Liver (tissue), 3 donors: ENCODE measurements at regions not wholly inside any gene's neighbourhood (a gene's known extent, or its start where the extent isn't known, plus 50 kb on each side); places are given as distances from the start of the nearest gene placed in this dataset.

Experiments
- CTCF ChIP-seq: fragments of 150-350 bp; IDR thresholded peaks from 2 replicates; pipeline ENCODE4 v1.5.1; 2017; ENCODE audit warnings: improper control_type of control experiment, low read depth, low read length; ENCODE audit not compliant: missing input control
- FOXA2 ChIP-seq: IDR thresholded peaks from 2 replicates; pipeline ENCODE4 v1.6.1; 2016; ENCODE audit warnings: antibody characterized with exemption
- GABPA ChIP-seq, 2 donors: IDR thresholded peaks in 1 of 2; conservative IDR thresholded peaks in 1 of 2; 2 replicates each; pipeline ENCODE4 v1.6.1; 2016; ENCODE audit warnings: antibody characterized with exemption in 2 of 2, mild to moderate bottlenecking in 1 of 2, moderate library complexity in 1 of 2
- MAX ChIP-seq: IDR thresholded peaks from 2 replicates; pipeline ENCODE4 v1.6.1; 2016; ENCODE audit warnings: antibody characterized with exemption
- RAD21 ChIP-seq, 2 donors: IDR thresholded peaks; 2 replicates each; pipeline ENCODE4 v1.6.1; 2016; ENCODE audit warnings: antibody characterized with exemption in 2 of 2, mild to moderate bottlenecking in 2 of 2
- YY1 ChIP-seq: IDR thresholded peaks from 2 replicates; pipeline ENCODE4 v1.6.1; 2016; ENCODE audit warnings: antibody characterized with exemption, mild to moderate bottlenecking
- TF ChIP-seq, protein P1 (sequence below): IDR thresholded peaks from 2 replicates; pipeline ENCODE4 v1.6.1; 2016; ENCODE audit warnings: antibody characterized with exemption, mild to moderate bottlenecking
- donor health status: healthy.
- donor health status: healthy.

GRCh38 chr1:70785287-70785686 lies 262.3 kb downstream of the PTGER3 start:
- no peak for TF ChIP-seq CTCF
- TF ChIP-seq YY1, result no peak
- TF ChIP-seq FOXA2, result no peak
- no peak for TF ChIP-seq GABPA (IDR thresholded peaks at IDR 0.05 in 1 of 2, conservative IDR thresholded peaks at IDR 0.05 in 1 of 2)
- TF ChIP-seq, protein P1, sequence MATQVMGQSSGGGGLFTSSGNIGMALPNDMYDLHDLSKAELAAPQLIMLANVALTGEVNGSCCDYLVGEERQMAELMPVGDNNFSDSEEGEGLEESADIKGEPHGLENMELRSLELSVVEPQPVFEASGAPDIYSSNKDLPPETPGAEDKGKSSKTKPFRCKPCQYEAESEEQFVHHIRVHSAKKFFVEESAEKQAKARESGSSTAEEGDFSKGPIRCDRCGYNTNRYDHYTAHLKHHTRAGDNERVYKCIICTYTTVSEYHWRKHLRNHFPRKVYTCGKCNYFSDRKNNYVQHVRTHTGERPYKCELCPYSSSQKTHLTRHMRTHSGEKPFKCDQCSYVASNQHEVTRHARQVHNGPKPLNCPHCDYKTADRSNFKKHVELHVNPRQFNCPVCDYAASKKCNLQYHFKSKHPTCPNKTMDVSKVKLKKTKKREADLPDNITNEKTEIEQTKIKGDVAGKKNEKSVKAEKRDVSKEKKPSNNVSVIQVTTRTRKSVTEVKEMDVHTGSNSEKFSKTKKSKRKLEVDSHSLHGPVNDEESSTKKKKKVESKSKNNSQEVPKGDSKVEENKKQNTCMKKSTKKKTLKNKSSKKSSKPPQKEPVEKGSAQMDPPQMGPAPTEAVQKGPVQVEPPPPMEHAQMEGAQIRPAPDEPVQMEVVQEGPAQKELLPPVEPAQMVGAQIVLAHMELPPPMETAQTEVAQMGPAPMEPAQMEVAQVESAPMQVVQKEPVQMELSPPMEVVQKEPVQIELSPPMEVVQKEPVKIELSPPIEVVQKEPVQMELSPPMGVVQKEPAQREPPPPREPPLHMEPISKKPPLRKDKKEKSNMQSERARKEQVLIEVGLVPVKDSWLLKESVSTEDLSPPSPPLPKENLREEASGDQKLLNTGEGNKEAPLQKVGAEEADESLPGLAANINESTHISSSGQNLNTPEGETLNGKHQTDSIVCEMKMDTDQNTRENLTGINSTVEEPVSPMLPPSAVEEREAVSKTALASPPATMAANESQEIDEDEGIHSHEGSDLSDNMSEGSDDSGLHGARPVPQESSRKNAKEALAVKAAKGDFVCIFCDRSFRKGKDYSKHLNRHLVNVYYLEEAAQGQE, result no peak
- TF ChIP-seq RAD21 (IDR thresholded peaks at IDR 0.05), result no peak
- no peak for TF ChIP-seq MAX
